Transverse colon (tissue), 4 donors: ENCODE measurements at regions not wholly inside any gene's neighbourhood (a gene's known extent, or its start where the extent isn't known, plus 50 kb on each side); places are given as distances from the start of the nearest gene placed in this dataset.

ENCODE experiments used
- POLR2A ChIP-seq: fragments of 450-650 bp; IDR thresholded peaks from one replicate; pipeline ENCODE4 v1.6.1; 2016; ENCODE audit warnings: antibody characterized with exemption, mild to moderate bottlenecking, moderate library complexity
- POLR2AphosphoS5 ChIP-seq, 3 donors: sonication (generic); formaldehyde crosslinking; IDR thresholded peaks; one replicate each; pipeline ENCODE4 v1.6.1; 2016; ENCODE audit warnings: antibody characterized with exemption in 3 of 3
- TF ChIP-seq, protein P1 (sequence below), 5 experiments: fragments of 200-600 bp in 3 of 5; fragments of 450-650 bp in 2 of 5; sonication (generic) in 3 of 5; IDR thresholded peaks; 1 replicate in 2 of 5; 2 replicates in 3 of 5; pipeline ENCODE4 v1.5.1; 2016 to 2017; ENCODE audit warnings: antibody characterized with exemption in 5 of 5, inconsistent platforms in 3 of 5, mild to moderate bottlenecking in 2 of 5, moderate library complexity in 1 of 5

DNA sequence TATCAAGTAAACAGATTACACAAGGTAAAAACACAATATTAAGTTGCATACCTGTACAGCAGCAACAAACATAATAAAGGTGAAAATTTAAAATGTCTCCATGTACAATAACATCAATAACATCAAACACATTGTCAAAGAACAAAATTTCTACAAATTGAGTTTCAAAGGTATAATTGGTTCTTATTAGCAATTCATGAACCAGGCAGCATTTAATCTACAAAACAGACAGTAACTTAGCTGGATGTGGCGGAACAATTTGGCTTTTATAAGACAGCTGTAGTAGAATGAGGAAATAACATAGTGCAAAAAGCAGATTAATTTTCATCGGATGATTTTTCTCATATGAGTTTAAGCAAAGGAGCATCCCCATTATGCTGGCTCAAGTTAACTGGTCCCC, 1176.8 kb downstream of the EFNA5 start:
- TF ChIP-seq POLR2A = no peak
- TF ChIP-seq POLR2AphosphoS5 (IDR thresholded peaks at IDR 0.05) = no peak
- TF ChIP-seq, protein P1, sequence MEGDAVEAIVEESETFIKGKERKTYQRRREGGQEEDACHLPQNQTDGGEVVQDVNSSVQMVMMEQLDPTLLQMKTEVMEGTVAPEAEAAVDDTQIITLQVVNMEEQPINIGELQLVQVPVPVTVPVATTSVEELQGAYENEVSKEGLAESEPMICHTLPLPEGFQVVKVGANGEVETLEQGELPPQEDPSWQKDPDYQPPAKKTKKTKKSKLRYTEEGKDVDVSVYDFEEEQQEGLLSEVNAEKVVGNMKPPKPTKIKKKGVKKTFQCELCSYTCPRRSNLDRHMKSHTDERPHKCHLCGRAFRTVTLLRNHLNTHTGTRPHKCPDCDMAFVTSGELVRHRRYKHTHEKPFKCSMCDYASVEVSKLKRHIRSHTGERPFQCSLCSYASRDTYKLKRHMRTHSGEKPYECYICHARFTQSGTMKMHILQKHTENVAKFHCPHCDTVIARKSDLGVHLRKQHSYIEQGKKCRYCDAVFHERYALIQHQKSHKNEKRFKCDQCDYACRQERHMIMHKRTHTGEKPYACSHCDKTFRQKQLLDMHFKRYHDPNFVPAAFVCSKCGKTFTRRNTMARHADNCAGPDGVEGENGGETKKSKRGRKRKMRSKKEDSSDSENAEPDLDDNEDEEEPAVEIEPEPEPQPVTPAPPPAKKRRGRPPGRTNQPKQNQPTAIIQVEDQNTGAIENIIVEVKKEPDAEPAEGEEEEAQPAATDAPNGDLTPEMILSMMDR (IDR thresholded peaks at IDR 0.05) = no peak
